ENCODE measurements at regions not wholly inside any gene's neighbourhood (a gene's known extent, or its start where the extent isn't known, plus 50 kb on each side); places are given as distances from the start of the nearest gene placed in this dataset.

DNA sequence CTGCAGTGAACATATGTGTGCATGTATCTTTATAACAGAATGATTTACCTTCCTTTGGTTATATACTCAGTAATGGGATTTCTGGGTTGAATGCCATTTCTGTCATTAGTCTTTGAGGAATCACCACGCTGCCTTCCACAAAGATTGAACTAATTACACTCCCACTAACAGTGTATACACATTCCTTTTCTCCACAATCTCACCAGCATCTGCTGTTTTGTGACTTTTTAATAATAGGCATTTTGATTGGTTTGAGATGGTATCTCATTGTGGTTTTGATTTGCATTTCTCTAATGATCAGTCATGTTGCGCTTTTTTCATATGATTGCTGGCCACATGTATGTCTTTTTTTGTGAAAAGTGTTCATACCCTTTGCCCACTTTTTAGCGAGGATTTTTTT lies 680.5 kb downstream of the PTPRC start:
- no peak for DNase-seq (ENCODE audit: low read depth in 2 of 2)

DNA sequence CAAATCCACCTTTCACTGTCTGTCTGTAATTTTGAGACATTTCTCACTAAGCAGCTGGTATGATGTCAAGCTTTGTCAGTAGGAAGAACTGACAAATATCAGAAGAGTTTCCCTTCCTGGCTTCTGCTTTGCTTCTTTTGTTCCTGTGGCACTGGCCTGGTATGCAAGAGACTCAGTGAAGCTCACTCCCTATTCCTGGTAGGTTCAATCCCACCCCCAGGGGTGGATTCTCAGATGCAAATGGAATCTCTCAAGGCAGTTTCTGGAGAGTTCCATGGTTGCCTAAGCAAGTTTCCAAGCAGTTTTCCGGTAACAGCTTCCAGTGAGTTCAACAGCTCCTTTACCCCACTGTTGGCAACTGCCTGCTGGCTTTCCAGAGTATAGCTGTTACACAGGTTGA lies 683.4 kb downstream of the PTPRC start:
- no peak for DNase-seq (ENCODE audit: low read depth in 2 of 2)

- DNase-seq (ENCODE audit: low read depth in 2 of 2): no peak
These were observed 694.3 kb upstream of the NR5A2 start for GRCh38 chr1:199333180-199333579.

DNA sequence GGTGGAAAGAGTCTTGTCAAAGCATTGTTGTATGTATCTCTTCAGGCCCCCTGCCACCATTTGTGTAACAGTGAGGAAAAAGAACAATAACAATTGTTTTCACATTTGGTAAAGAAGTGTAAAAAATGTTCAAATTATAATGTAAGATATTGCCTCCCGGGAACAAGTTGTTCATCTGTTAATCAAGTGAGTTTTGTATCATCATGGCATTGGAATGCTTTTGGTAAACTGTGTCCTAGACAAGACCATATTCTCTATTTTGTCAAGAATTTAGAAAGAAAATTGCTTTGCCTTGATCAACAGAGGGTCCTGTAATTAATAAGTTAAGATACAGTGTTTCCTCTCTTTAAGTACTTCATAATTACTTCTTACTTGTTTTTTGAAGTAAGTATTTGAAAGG lies 692.0 kb upstream of the NR5A2 start:
- no peak for DNase-seq (ENCODE audit: low read depth in 2 of 2)

- no peak for DNase-seq (ENCODE audit: low read depth in 2 of 2)
These were observed 690.5 kb upstream of the NR5A2 start for GRCh38 chr1:199336745-199337640.

GRCh38 chr1:199338760-199339159 lies 688.8 kb upstream of the NR5A2 start:
- no peak for DNase-seq (ENCODE audit: low read depth in 2 of 2)

- no peak for DNase-seq (ENCODE audit: low read depth in 2 of 2)
These were observed 675.2 kb upstream of the NR5A2 start for GRCh38 chr1:199352351-199352750.

DNA sequence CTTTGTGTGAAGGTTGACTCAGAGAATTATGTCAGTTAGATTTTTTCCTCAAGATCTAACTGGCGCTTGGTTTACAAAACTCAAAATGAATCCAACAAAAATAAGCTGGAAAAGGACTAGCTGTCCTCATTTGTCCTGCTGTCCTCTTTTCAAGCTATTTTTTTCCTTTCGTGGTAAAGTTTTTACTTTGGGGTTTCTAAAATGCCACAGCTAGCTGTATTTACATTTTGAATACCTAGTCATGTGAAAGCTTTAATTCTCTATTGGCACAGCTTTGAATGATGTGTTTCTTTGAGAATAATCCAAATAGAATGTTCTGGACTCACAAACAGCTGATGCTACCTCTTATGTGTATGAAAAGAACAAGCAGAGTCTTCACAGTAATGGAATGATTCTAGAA lies 673.6 kb upstream of the NR5A2 start:
- no peak for DNase-seq (ENCODE audit: low read depth in 2 of 2)

GRCh38 chr1:199356561-199356960 lies 670.9 kb upstream of the NR5A2 start:
- DNase-seq (ENCODE audit: low read depth in 2 of 2): no peak

DNA sequence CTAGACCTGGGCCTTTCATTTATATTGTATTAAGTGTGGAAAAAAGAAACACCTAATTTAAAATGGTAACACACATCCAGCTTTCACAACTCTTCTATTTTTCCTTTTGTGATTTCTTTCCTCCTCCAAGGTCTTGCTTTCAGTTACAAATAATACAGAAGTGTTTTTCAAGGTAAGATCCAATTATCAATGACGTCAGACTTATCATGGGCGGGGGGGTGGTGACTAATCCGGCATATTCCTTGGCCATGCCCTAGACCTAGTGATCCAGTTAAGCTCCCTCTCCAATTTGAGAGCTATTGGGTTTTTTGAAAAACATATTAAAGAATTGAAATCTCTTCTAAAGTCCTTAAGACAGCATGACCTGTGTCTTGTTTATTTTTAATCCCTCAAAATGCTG lies 669.9 kb upstream of the NR5A2 start:
- no peak for DNase-seq (ENCODE audit: low read depth in 2 of 2)

DNA sequence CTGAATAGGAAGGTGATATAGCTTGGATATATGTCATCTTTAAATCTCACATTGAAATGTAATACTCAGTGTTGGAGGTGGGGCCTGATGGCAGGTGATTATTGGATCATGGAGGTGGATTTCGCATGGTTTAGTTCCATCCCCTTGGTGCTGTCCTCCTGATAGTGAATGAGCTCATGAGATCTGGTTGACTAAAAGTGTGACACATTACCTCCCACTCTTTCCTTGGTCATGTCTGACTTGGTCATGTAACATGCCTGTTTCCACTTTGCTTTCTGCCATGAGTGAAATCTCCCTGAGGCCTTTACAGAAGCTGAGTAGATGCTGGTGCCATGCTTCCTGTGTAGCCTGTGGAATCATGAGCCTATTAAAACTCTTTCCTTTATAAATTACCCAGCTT lies 664.5 kb upstream of the NR5A2 start:
- DNase-seq (ENCODE audit: low read depth in 2 of 2): no peak

- no peak for DNase-seq (ENCODE audit: low read depth in 2 of 2)
These were observed 654.4 kb upstream of the NR5A2 start for GRCh38 chr1:199373139-199373538.

- DNase-seq (ENCODE audit: low read depth in 2 of 2): no peak
These were observed 650.3 kb upstream of the NR5A2 start for GRCh38 chr1:199377211-199377610.

- DNase-seq (ENCODE audit: low read depth in 2 of 2): no peak
These were observed 643.7 kb upstream of the NR5A2 start for GRCh38 chr1:199383793-199384192.

GRCh38 chr1:199394856-199395255 lies 632.7 kb upstream of the NR5A2 start:
- no peak for DNase-seq (ENCODE audit: low read depth in 2 of 2)

DNA sequence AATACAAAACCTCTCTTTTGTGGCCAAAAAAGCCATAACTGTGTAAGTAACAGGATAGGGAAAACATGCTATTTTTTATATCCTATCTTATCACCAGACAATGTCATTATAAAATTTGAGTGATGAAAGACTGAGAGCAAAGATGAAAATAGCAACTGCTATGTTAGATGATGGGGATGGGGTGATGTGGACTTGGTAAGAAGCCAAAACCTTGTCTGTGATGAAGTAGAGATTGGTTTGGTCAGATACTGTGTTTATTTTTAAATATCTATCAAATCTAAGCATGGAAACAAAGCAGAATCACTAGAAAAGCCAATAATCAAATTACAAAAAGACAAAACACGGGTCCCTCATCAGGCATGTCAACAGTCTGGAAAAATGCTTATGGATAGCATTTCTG lies 631.1 kb upstream of the NR5A2 start:
- DNase-seq (ENCODE audit: low read depth in 2 of 2): no peak

GRCh38 chr1:199399996-199400724 lies 627.4 kb upstream of the NR5A2 start:
- no peak for DNase-seq (ENCODE audit: low read depth in 2 of 2)

DNA sequence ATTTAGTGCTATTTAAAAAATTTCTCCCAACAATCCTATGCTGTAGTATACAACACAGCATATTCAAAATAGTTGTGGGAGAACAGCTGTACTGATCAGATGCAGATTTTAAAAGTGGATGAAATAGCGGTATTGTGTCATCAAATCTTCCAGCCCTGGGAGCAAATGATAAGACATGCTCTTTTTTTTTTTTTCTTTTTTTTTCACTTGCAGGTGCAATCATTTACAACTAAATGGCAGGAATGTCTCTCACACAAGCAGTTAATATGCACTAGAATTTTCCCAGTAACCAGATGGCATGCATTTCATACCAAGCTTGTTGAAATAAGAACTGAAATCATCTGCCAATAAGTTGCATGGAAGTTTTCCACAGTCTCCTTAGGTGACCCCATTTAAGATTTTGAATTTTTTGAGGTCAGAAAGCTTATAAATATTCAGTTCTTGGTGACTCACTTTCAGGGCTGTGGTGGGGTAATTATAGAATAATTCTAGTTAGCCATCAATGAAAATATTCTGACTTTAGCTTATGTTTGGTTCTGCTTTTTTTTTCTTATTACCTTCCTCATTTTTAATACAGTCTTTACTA lies 623.9 kb upstream of the NR5A2 start:
- DNase-seq (ENCODE audit: low read depth in 2 of 2): no peak

DNA sequence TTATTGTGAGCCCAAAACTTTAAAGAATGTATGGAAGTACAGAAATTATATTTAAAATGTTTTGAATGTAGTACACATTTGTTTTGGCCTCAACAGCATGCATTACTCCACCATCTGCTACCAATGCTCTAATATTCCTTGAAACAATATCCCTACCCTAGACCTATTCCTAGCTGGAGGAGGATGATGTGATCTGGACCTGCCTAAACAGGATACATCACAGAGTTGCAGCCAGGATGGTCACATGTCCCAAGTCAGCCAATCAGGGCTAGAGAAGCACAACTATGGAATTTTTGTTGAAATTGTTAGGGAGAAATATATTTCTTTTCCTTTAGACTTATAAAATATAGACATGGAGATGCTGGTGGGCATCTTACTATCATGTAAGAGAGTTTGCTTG lies 623.3 kb upstream of the NR5A2 start:
- DNase-seq (ENCODE audit: low read depth in 2 of 2): no peak

DNA sequence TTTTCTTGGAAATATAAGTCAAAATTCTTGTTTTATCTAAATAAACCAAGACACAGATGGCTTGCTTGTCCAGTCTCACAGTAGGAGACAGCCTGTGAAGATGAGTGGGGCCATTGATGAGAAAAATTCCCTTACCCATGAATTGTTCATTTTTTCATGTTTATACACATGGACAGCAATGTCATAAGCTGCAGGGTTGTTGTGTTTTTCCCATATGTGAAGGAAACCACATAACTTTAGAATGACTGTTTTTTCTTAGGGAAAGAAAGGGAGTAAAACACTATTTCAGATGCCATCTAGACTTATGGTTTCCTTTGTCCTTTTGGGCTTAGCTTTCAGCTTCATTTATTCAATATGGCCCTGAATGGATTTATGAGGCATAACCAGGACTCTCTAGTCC lies 622.5 kb upstream of the NR5A2 start:
- DNase-seq (ENCODE audit: low read depth in 2 of 2): no peak

DNA sequence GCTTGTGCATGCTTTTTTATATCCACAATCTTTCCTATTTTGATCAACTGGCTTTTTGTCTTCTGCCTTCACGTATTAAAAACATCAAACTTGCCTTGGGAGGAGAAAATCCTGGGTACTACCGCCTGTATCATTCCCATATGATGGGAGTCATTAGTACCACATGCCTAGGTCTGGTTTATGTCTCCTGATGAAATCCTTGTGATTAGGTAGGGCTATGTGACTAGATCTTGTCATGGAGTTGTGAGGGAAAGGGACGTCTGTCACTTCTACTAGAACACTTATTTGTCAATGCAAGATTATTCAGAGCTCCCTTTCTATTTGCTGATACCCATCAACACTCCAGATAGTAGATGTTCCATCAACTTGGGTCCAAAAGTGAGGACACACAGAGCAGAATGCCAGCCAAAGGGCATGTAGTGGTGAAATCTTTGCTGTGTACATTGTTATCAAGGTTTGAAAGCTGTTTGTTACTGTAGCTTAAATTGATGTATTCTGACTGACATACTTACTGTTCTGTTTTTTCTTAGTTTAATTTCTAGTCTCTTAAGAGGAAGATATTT lies 621.8 kb upstream of the NR5A2 start:
- DNase-seq (ENCODE audit: low read depth in 2 of 2): no peak

DNA sequence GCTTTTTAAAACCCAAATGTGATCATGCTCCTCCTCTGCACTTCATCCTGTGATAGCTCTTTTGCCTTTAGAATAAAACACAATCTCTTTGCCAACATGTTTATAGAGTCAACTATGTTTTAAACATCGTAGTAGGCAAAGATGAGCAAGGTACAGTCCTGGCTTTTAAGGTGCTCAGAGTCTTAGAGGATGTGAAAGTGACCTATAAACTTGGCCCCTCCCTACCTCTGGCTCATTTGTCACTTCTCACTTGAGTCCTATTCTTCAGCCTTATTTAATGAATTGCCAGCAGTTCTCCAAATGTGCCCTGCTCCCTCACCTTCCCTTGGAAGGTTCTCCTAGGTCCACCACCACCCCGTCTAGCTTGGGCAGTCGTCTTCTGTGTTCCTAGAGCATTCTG lies 617.0 kb upstream of the NR5A2 start:
- no peak for DNase-seq (ENCODE audit: low read depth in 2 of 2)

DNA sequence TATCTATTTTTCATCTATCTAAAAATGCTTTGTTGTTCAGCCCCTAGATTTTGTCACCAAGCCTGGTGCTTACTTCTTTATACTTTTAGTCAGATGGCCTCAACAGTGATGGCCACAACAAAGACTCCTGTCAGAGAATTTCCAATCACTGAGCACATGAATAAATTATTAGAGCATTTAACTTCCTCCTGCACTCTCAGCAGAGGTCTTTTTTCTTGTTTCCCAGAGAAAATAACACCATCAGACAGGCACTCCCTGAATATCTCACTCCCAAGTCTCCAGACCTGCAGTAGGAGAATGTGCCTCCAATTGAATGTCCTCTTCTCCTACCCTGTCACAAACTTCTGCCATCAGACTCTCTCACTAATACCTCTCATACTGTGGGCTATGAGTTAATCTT lies 616.0 kb upstream of the NR5A2 start:
- no peak for DNase-seq (ENCODE audit: low read depth in 2 of 2)
